SK-N-SH (cell line): ENCODE measurements at regions not wholly inside any gene's neighbourhood (a gene's known extent, or its start where the extent isn't known, plus 50 kb on each side); places are given as distances from the start of the nearest gene placed in this dataset.

Source experiments
- CTCF ChIA-PET: fragments of 300-600, 350-600 bp; formaldehyde crosslinking; extraction: SDS; loops from one replicate; lab custom pipeline; 2021; lab: Yijun Ruan, JAX
- POLR2A ChIA-PET: fragments of 350-600 bp; sonication (Branson Sonifier 250); formaldehyde crosslinking; extraction: SDS; loops from one replicate; lab custom pipeline; 2020; ENCODE audit warnings: antibody characterized with exemption, inconsistent platforms; lab: Yijun Ruan, JAX
- DNase-seq: peaks from one replicate; pipeline ENCODE4 v3.0.0; 2012
- H2AFZ ChIP-seq: fragments of 200-600 bp; sonication (generic); 2 replicates; pipeline ENCODE4 v1.8.1; 2016; ENCODE audit warnings: antibody characterized with exemption, mild to moderate bottlenecking, low read depth
- H3F3A ChIP-seq: fragments of 200-600 bp; sonication (generic); replicated peaks from 2 replicates; pipeline ENCODE3; 2016; ENCODE audit warnings: antibody characterized with exemption, mild to moderate bottlenecking; ENCODE audit not compliant: insufficient read depth
- H3K27ac ChIP-seq, 2 experiments: fragments of 200-500 bp in 1 of 2; fragments of 200-600 bp in 1 of 2; sonication (Bioruptor generic) in 1 of 2; sonication (generic), shearing (Covaris generic) in 1 of 2; 2 replicates each; pipeline versions ENCODE4 v1.5.1 to v1.6.1; 2014 to 2016; ENCODE audit warnings: low read depth in 2 of 2, inconsistent platforms in 1 of 2, low read length in 1 of 2, mild to moderate bottlenecking in 1 of 2, mixed read lengths in 1 of 2
- H3K27me3 ChIP-seq: fragments of 200-600 bp; sonication (generic), shearing (Covaris generic); 2 replicates; pipeline ENCODE4 v1.6.1; 2016; ENCODE audit warnings: mixed run types; ENCODE audit not compliant: insufficient read depth
- H3K36me3 ChIP-seq, 2 experiments: fragments of 200-500 bp in 1 of 2; fragments of 200-600 bp in 1 of 2; sonication (Bioruptor generic) in 1 of 2; sonication (generic) in 1 of 2; replicated peaks in 1 of 2; 2 replicates each; pipeline versions ENCODE3 to v1.5.1; 2014 to 2016; ENCODE audit warnings: low read length in 1 of 2, mild to moderate bottlenecking in 1 of 2; ENCODE audit not compliant: insufficient read depth in 2 of 2, control insufficient read depth in 1 of 2
- H3K4me1 ChIP-seq, 2 experiments: fragments of 200-500 bp in 1 of 2; fragments of 200-600 bp in 1 of 2; sonication (Bioruptor generic) in 1 of 2; sonication (generic), shearing (Covaris generic) in 1 of 2; 2 replicates each; pipeline versions ENCODE4 v1.5.1 to v1.6.1; 2014 to 2016; ENCODE audit warnings: low read depth in 1 of 2, low read length in 1 of 2, mixed run types in 1 of 2; ENCODE audit not compliant: insufficient read depth in 2 of 2, control insufficient read depth in 1 of 2
- H3K4me2 ChIP-seq: fragments of 200-600 bp; sonication (generic), shearing (Covaris generic); 2 replicates; pipeline ENCODE4 v1.6.1; 2017; ENCODE audit warnings: mixed run types
- H3K4me3 ChIP-seq, 2 experiments: fragments of 200-500 bp in 1 of 2; fragments of 200-600 bp in 1 of 2; sonication (Bioruptor generic) in 1 of 2; sonication (generic), shearing (Covaris generic) in 1 of 2; 2 replicates each; pipeline versions ENCODE4 v1.5.1 to v1.8.1; 2014 to 2016; ENCODE audit warnings: low read depth in 2 of 2, inconsistent platforms in 1 of 2, low read length in 1 of 2, mild to moderate bottlenecking in 1 of 2, mixed read lengths in 1 of 2, moderate library complexity in 1 of 2
- H3K79me2 ChIP-seq: fragments of 200-600 bp; sonication (generic); 2 replicates; pipeline ENCODE4 v1.8.1; 2017; ENCODE audit warnings: mild to moderate bottlenecking; ENCODE audit not compliant: insufficient read depth
- H3K9ac ChIP-seq: fragments of 200-600 bp; sonication (generic); 2 replicates; pipeline ENCODE4 v1.6.1; 2017; ENCODE audit warnings: mixed run types
- H3K9me2 ChIP-seq: fragments of 200-600 bp; sonication (generic); 2 replicates; pipeline ENCODE4 v1.6.1; 2017; ENCODE audit warnings: mixed run types
- H3K9me3 ChIP-seq: fragments of 200-600 bp; sonication (generic); 2 replicates; pipeline ENCODE4 v1.6.1; 2017; ENCODE audit warnings: mixed run types, mild to moderate bottlenecking, moderate library complexity
- H4K20me1 ChIP-seq: fragments of 200-600 bp; sonication (generic); 2 replicates; pipeline ENCODE4 v1.6.1; 2017; ENCODE audit warnings: mild to moderate bottlenecking, mixed run types; ENCODE audit not compliant: insufficient read depth
- CHD2 ChIP-seq: fragments of 150-350 bp; IDR thresholded peaks from 2 replicates; pipeline ENCODE4 v1.6.1; 2018; ENCODE audit warnings: low read length; ENCODE audit not compliant: partially characterized antibody
- CTCF ChIP-seq: fragments of 200-600 bp; sonication (generic); IDR thresholded peaks from 2 replicates; pipeline ENCODE4 v1.6.1; 2017; ENCODE audit warnings: antibody characterized with exemption, mild to moderate bottlenecking, moderate library complexity
- ELF1 ChIP-seq: IDR thresholded peaks from 2 replicates; pipeline ENCODE4 v1.4.0; 2012
- EP300 ChIP-seq, 2 experiments: IDR thresholded peaks; 2 replicates each; pipeline versions ENCODE4 v1.4.0 to v1.6.1; 2012; ENCODE audit warnings: borderline replicate concordance in 1 of 2, low read depth in 1 of 2, low read length in 1 of 2
- GABPA ChIP-seq: IDR thresholded peaks from 2 replicates; pipeline ENCODE4 v1.4.0; 2012; ENCODE audit warnings: low read depth, mild to moderate bottlenecking
- JUND ChIP-seq: IDR thresholded peaks from 2 replicates; pipeline ENCODE4 v1.4.0; 2012
- MEF2A ChIP-seq: IDR thresholded peaks from 2 replicates; pipeline ENCODE4 v1.4.0; 2012; ENCODE audit warnings: low read depth, borderline replicate concordance
- NFIC ChIP-seq: IDR thresholded peaks from 2 replicates; pipeline ENCODE4 v1.4.0; 2012; ENCODE audit warnings: borderline replicate concordance
- NRF1 ChIP-seq: IDR thresholded peaks from 2 replicates; pipeline ENCODE4 v1.6.1; 2012; ENCODE audit warnings: low read depth, mild to moderate bottlenecking, low read length
- RAD21 ChIP-seq: IDR thresholded peaks from 2 replicates; pipeline ENCODE4 v1.6.1; 2012; ENCODE audit warnings: mild to moderate bottlenecking, low read length
- RCOR1 ChIP-seq: fragments of 150-350 bp; IDR thresholded peaks from 2 replicates; pipeline ENCODE4 v1.6.1; 2017; ENCODE audit warnings: antibody characterized with exemption, low read length
- RFX5 ChIP-seq: IDR thresholded peaks from 2 replicates; pipeline ENCODE4 v1.6.1; 2012; ENCODE audit warnings: mild to moderate bottlenecking, improper control_type of control experiment, low read length
- RXRA ChIP-seq: IDR thresholded peaks from 2 replicates; pipeline ENCODE4 v1.4.0; 2012; ENCODE audit warnings: low read depth, mild to moderate bottlenecking, borderline replicate concordance
- SIN3A ChIP-seq: IDR thresholded peaks from 2 replicates; pipeline ENCODE4 v1.6.1; 2012; ENCODE audit warnings: low read depth, mild to moderate bottlenecking, low read length, moderate library complexity, borderline replicate concordance
- TAF1 ChIP-seq: IDR thresholded peaks from 2 replicates; pipeline ENCODE4 v1.6.1; 2012; ENCODE audit warnings: low read depth, mild to moderate bottlenecking, low read length, moderate library complexity, borderline replicate concordance
- TCF12 ChIP-seq: IDR thresholded peaks from 2 replicates; pipeline ENCODE4 v1.4.0; 2012
- TEAD4 ChIP-seq: IDR thresholded peaks from 2 replicates; pipeline ENCODE4 v1.4.0; 2012; ENCODE audit warnings: mild to moderate bottlenecking, borderline replicate concordance; ENCODE audit not compliant: insufficient read depth
- YY1 ChIP-seq: IDR thresholded peaks from 2 replicates; pipeline ENCODE4 v1.4.0; 2012; ENCODE audit warnings: low read depth, mild to moderate bottlenecking
- WGBS: methylation state at CpG from one replicate; pipeline ENCODE4 v1.1.6; 2017; ENCODE audit warnings: low lambda C conversion rate; 5-methylcytosine and 5-hydroxymethylcytosine counted together
- TF ChIP-seq, protein P1 (sequence below): fragments of 150-350 bp; IDR thresholded peaks from 2 replicates; pipeline ENCODE4 v1.6.1; 2016; ENCODE audit warnings: mild to moderate bottlenecking, low read depth, low read length
- TF ChIP-seq, protein P2 (sequence below): IDR thresholded peaks from 2 replicates; pipeline ENCODE4 v1.4.0; 2012; ENCODE audit warnings: low read depth, borderline replicate concordance

GRCh38 chr7:11931307-11931706, 99.3 kb upstream of the THSD7A start:
- Histone ChIP-seq H4K20me1 (no peaks in the 10 kb centered on the region), H3K9me2 (no peaks in the 10 kb centered on the region), H3F3A (no peaks in the 10 kb centered on the region), H3K27me3 (no peaks in the 10 kb centered on the region), H3K4me1 (no peaks in the 10 kb centered on the region; a peak in 1 of 4 replicates), H3K4me3 (no peak overlapping the region), H3K27ac (no peak overlapping the region), H3K36me3 (no peaks in the 10 kb centered on the region), H3K9me3 (no peaks in the 10 kb centered on the region), H3K79me2 (no peaks in the 10 kb centered on the region), H3K9ac (no peak overlapping the region), H3K4me2 (no peak overlapping the region), H2AFZ (no peak overlapping the region)
- ChIA-PET CTCF (interaction anchor here (0.5 to 1.0 kb wide), 2 partner anchors 11 to 210 kb away, joined by 3 to 5 read pairs; no protein-coding TSS in a partner anchor), POLR2A (no interaction called here)
- no peak for DNase-seq
- TF ChIP-seq MEF2A: no peak
- TF ChIP-seq RCOR1: no peak
- no peak for TF ChIP-seq TAF1
- no peak for TF ChIP-seq ELF1
- no peak for TF ChIP-seq TEAD4
- TF ChIP-seq, protein P1, sequence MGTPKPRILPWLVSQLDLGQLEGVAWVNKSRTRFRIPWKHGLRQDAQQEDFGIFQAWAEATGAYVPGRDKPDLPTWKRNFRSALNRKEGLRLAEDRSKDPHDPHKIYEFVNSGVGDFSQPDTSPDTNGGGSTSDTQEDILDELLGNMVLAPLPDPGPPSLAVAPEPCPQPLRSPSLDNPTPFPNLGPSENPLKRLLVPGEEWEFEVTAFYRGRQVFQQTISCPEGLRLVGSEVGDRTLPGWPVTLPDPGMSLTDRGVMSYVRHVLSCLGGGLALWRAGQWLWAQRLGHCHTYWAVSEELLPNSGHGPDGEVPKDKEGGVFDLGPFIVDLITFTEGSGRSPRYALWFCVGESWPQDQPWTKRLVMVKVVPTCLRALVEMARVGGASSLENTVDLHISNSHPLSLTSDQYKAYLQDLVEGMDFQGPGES: no peak
- TF ChIP-seq JUND: no peak
- TF ChIP-seq TCF12: no peak
- TF ChIP-seq EP300 (IDR thresholded peaks at IDR 0.05; ENCODE audit: borderline replicate concordance in 1 of 2, low read depth in 1 of 2, low read length in 1 of 2): no peak
- no peak for TF ChIP-seq RXRA
- TF ChIP-seq RFX5: no peak
- TF ChIP-seq CHD2: no peak
- TF ChIP-seq CTCF: no peak
- no peak for TF ChIP-seq GABPA
- no peak for TF ChIP-seq YY1
- WGBS: 19% methylated on average over 3 of the region's 3 CpGs

DNA sequence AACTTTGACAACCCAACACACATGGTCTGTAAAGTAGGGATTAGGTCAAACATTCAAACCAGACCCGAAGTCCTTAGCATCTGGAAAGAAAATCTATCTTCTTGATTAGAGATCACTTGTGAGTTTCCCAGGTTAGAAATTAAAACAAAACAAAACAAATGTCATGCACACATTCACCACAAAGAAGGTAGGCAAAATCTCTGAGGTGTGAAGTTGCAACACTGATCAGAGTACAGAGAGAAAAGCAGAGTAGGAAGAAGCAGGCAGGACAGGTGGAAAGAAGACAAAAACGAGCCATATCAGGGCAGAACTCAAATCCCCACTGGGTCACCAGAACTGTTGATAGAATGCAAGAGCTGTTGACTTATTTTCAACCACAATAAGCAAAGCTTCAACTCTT, 102.8 kb upstream of the THSD7A start:
- Histone ChIP-seq H3K9me2 (no peaks in the 10 kb centered on the region), H3K27me3 (no peaks in the 10 kb centered on the region), H3K27ac (no peak overlapping the region), H2AFZ (no peak overlapping the region), H3K4me3 (no peak overlapping the region), H4K20me1 (no peaks in the 10 kb centered on the region), H3K9ac (no peak overlapping the region), H3K4me1 (no peaks in the 10 kb centered on the region; a peak in 1 of 4 replicates), H3F3A (no peaks in the 10 kb centered on the region), H3K79me2 (no peaks in the 10 kb centered on the region), H3K36me3 (no peaks in the 10 kb centered on the region), H3K4me2 (no peak overlapping the region), H3K9me3 (no peaks in the 10 kb centered on the region)
- WGBS: 23% methylated on average over 2 of the region's 2 CpGs
- CTCF ChIA-PET: no interaction called here
- no peak for TF ChIP-seq NFIC
- TF ChIP-seq RFX5: no peak
- TF ChIP-seq SIN3A: no peak
- TF ChIP-seq, protein P2, sequence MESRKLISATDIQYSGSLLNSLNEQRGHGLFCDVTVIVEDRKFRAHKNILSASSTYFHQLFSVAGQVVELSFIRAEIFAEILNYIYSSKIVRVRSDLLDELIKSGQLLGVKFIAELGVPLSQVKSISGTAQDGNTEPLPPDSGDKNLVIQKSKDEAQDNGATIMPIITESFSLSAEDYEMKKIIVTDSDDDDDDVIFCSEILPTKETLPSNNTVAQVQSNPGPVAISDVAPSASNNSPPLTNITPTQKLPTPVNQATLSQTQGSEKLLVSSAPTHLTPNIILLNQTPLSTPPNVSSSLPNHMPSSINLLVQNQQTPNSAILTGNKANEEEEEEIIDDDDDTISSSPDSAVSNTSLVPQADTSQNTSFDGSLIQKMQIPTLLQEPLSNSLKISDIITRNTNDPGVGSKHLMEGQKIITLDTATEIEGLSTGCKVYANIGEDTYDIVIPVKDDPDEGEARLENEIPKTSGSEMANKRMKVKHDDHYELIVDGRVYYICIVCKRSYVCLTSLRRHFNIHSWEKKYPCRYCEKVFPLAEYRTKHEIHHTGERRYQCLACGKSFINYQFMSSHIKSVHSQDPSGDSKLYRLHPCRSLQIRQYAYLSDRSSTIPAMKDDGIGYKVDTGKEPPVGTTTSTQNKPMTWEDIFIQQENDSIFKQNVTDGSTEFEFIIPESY: no peak
- TF ChIP-seq RAD21: no peak
- no peak for TF ChIP-seq NRF1
- TF ChIP-seq TEAD4: no peak
- TF ChIP-seq EP300 (IDR thresholded peaks at IDR 0.05; ENCODE audit: borderline replicate concordance in 1 of 2, low read depth in 1 of 2, low read length in 1 of 2): no peak
- no peak for TF ChIP-seq ELF1
- TF ChIP-seq CHD2: no peak
- DNase-seq: no peak
- POLR2A ChIA-PET: no interaction called here
